Astrocyte of the spinal cord (primary cell): ENCODE measurements at regions not wholly inside any gene's neighbourhood (a gene's known extent, or its start where the extent isn't known, plus 50 kb on each side); places are given as distances from the start of the nearest gene placed in this dataset.
"Not testable (repeated sequence)": the region's sequence is repeated elsewhere in the genome, so short reads cannot be mapped to it uniquely, and the experiment has no call there.

Experiments
- DNase-seq: peaks from one replicate; pipeline ENCODE4 v3.0.0; 2011; ENCODE audit warnings: low read depth, low spot score
- H3K4me3 ChIP-seq: 2 replicates; pipeline ENCODE4 v1.5.1; 2011; ENCODE audit warnings: low read depth, mild to moderate bottlenecking, low read length, moderate library complexity
- CTCF ChIP-seq: IDR thresholded peaks from 2 replicates; pipeline ENCODE4 v1.5.1; 2012; ENCODE audit warnings: low read depth, mild to moderate bottlenecking, low read length, inconsistent platforms
- in situ Hi-C: cut with HindIII; loops from 2 replicates; pipeline ENCODE4 v1.10.0; 2017; ENCODE audit warnings: low sequenced_read_pairs

- no peak for DNase-seq
- H3K4me3 ChIP-seq, result no peak overlapping the region
- in situ Hi-C loops, result no loop called here
- TF ChIP-seq CTCF, result no peak
Measured at GRCh38 chr20:23142162-23143050, 56.3 kb upstream of the CD93 start.

- no peak for DNase-seq
- in situ Hi-C loops, result no loop called here
- TF ChIP-seq CTCF, result no peak
- no peak overlapping the region for H3K4me3 ChIP-seq
Measured at GRCh38 chr20:23141450-23142161, 55.5 kb upstream of the CD93 start.

- in situ Hi-C loops, result no loop called here
- no peak for DNase-seq
- no peak for TF ChIP-seq CTCF
- no peak overlapping the region for H3K4me3 ChIP-seq
Measured at GRCh38 chr20:23140991-23141390, 54.9 kb upstream of the CD93 start.

GRCh38 chr20:23139984-23140383, 53.9 kb upstream of the CD93 start:
- H3K4me3 ChIP-seq, DNase-seq, in situ Hi-C loops: not testable (repeated sequence)

- DNase-seq, result no peak
- H3K4me3 ChIP-seq, result no peak overlapping the region
- no peak for TF ChIP-seq CTCF
- in situ Hi-C loops, result no loop called here
Measured at GRCh38 chr20:23139524-23139923, 53.4 kb upstream of the CD93 start.

- no peak overlapping the region for H3K4me3 ChIP-seq
- DNase-seq, result no peak
Measured at GRCh38 chr20:23138682-23139081, 52.6 kb upstream of the CD93 start.

More at GRCh38 chr20:23138682-23139081, 52.6 kb upstream of the CD93 start:
- no peak for TF ChIP-seq CTCF
- in situ Hi-C loops, result no loop called here
